ENCODE measurements at regions not wholly inside any gene's neighbourhood (a gene's known extent, or its start where the extent isn't known, plus 50 kb on each side); places are given as distances from the start of the nearest gene placed in this dataset.

GRCh38 chr5:111935009-111935408 is 178.0 kb upstream of the NREP start:
- no peaks in the 10 kb centered on the region for H3K27me3 ChIP-seq
- no peak overlapping the region for H3K27ac ChIP-seq (replicated peaks in 1 of 4)
- no peak for TF ChIP-seq POLR2AphosphoS5 (IDR thresholded peaks at IDR 0.05)
- TF ChIP-seq EP300 (IDR thresholded peaks at IDR 0.05) = no peak
- no peak for TF ChIP-seq POLR2A (IDR thresholded peaks at IDR 0.05; ENCODE audit: low read depth)
- TF ChIP-seq CTCF (IDR thresholded peaks at IDR 0.05) = no peak
- H3K9me3 ChIP-seq = no peaks in the 10 kb centered on the region
- intact Hi-C loops (cut with DNase I) = no loop called here
- no peak overlapping the region for H3K4me3 ChIP-seq
- no peak for DNase-seq (ENCODE audit: extremely low spot score)
- peaks cover 0 to 11% (median 9%) of the 10 kb centered on the region in 4 donors for H3K4me1 ChIP-seq
- no peaks in the 10 kb centered on the region for H3K36me3 ChIP-seq
- WGBS = 90% methylated on average over 1 of the region's 1 CpG

GRCh38 chr5:111934511-111934910 is 177.5 kb upstream of the NREP start:
- WGBS = 95% methylated on average over 2 of the region's 2 CpGs
- peaks cover 0 to 11% (median 9%) of the 10 kb centered on the region in 4 donors for H3K4me1 ChIP-seq
- intact Hi-C loops (cut with DNase I) = no loop called here
- no peak overlapping the region for H3K27ac ChIP-seq (replicated peaks in 1 of 4)
- H3K36me3 ChIP-seq = no peaks in the 10 kb centered on the region
- H3K9me3 ChIP-seq = no peaks in the 10 kb centered on the region
- no peaks in the 10 kb centered on the region for H3K27me3 ChIP-seq
- no peak for DNase-seq (ENCODE audit: extremely low spot score)
- H3K4me3 ChIP-seq = no peak overlapping the region
- TF ChIP-seq POLR2AphosphoS5 (IDR thresholded peaks at IDR 0.05) = no peak
- TF ChIP-seq EP300 (IDR thresholded peaks at IDR 0.05) = no peak
- TF ChIP-seq CTCF (IDR thresholded peaks at IDR 0.05) = no peak
- TF ChIP-seq POLR2A (IDR thresholded peaks at IDR 0.05; ENCODE audit: low read depth) = no peak

GRCh38 chr5:111933086-111933485 is 176.1 kb upstream of the NREP start:
- peaks cover 0 to 11% (median 9%) of the 10 kb centered on the region in 4 donors for H3K4me1 ChIP-seq
- no peak overlapping the region for H3K4me3 ChIP-seq
- WGBS = 40% methylated on average over 2 of the region's 2 CpGs
- intact Hi-C loops (cut with DNase I) = no loop called here
- no peaks in the 10 kb centered on the region for H3K36me3 ChIP-seq
- H3K9me3 ChIP-seq = no peaks in the 10 kb centered on the region
- no peak overlapping the region for H3K27ac ChIP-seq (replicated peaks in 1 of 4)
- TF ChIP-seq CTCF (IDR thresholded peaks at IDR 0.05) (no peak), POLR2AphosphoS5 (IDR thresholded peaks at IDR 0.05) (no peak), EP300 (IDR thresholded peaks at IDR 0.05) (no peak), POLR2A (IDR thresholded peaks at IDR 0.05; ENCODE audit: low read depth) (no peak)
- no peak for DNase-seq (ENCODE audit: extremely low spot score)
- no peaks in the 10 kb centered on the region for H3K27me3 ChIP-seq

- no peak for DNase-seq (ENCODE audit: extremely low spot score)
- H3K9me3 ChIP-seq = no peaks in the 10 kb centered on the region
- H3K27ac ChIP-seq (replicated peaks in 1 of 4) = no peak overlapping the region
- H3K4me3 ChIP-seq = no peak overlapping the region
- WGBS = 47% methylated on average over 5 of the region's 5 CpGs
- intact Hi-C loops (cut with DNase I) = no loop called here
- peaks cover 0 to 11% (median 9%) of the 10 kb centered on the region in 4 donors for H3K4me1 ChIP-seq
- no peaks in the 10 kb centered on the region for H3K27me3 ChIP-seq
- no peaks in the 10 kb centered on the region for H3K36me3 ChIP-seq
- TF ChIP-seq EP300 (IDR thresholded peaks at IDR 0.05) (no peak), CTCF (IDR thresholded peaks at IDR 0.05) (no peak), POLR2A (IDR thresholded peaks at IDR 0.05; ENCODE audit: low read depth) (no peak), POLR2AphosphoS5 (IDR thresholded peaks at IDR 0.05) (no peak)
Observed at GRCh38 chr5:111932628-111933027, 175.6 kb upstream of the NREP start.

GRCh38 chr5:111932199-111932598 is 175.2 kb upstream of the NREP start:
- Histone ChIP-seq H3K4me3 (no peak overlapping the region), H3K27me3 (no peaks in the 10 kb centered on the region), H3K36me3 (no peaks in the 10 kb centered on the region), H3K4me1 (peaks cover 0 to 11% (median 9%) of the 10 kb centered on the region in 4 donors), H3K27ac (replicated peaks in 1 of 4) (no peak overlapping the region), H3K9me3 (no peaks in the 10 kb centered on the region)
- no peak for DNase-seq (ENCODE audit: extremely low spot score)
- intact Hi-C loops (cut with DNase I) = no loop called here
- TF ChIP-seq POLR2AphosphoS5 (IDR thresholded peaks at IDR 0.05) (no peak), CTCF (IDR thresholded peaks at IDR 0.05) (no peak), POLR2A (IDR thresholded peaks at IDR 0.05; ENCODE audit: low read depth) (no peak), EP300 (IDR thresholded peaks at IDR 0.05) (no peak)
